Esophagus muscularis mucosa (tissue), 4 donors: ENCODE measurements at regions not wholly inside any gene's neighbourhood (a gene's known extent, or its start where the extent isn't known, plus 50 kb on each side); places are given as distances from the start of the nearest gene placed in this dataset.

Source experiments
- EP300 ChIP-seq: sonication (generic); formaldehyde crosslinking; IDR thresholded peaks from one replicate; pipeline ENCODE4 v1.6.1; 2017; ENCODE audit warnings: antibody characterized with exemption
- POLR2A ChIP-seq: fragments of 450-650 bp; IDR thresholded peaks from one replicate; pipeline ENCODE4 v1.6.1; 2017; ENCODE audit warnings: antibody characterized with exemption, moderate library complexity, mild to moderate bottlenecking, low read depth
- POLR2AphosphoS5 ChIP-seq, 2 donors: sonication (generic); formaldehyde crosslinking; IDR thresholded peaks; one replicate each; pipeline ENCODE4 v1.6.1; 2017; ENCODE audit warnings: antibody characterized with exemption in 2 of 2
- TF ChIP-seq, protein P1 (sequence below), 3 experiments: fragments of 200-600 bp in 2 of 3; fragments of 450-650 bp in 1 of 3; sonication (generic) in 2 of 3; IDR thresholded peaks; one replicate each; pipeline ENCODE4 v1.5.1; 2017 to 2019; ENCODE audit warnings: antibody characterized with exemption in 3 of 3, mild to moderate bottlenecking in 2 of 3, moderate library complexity in 1 of 3

DNA sequence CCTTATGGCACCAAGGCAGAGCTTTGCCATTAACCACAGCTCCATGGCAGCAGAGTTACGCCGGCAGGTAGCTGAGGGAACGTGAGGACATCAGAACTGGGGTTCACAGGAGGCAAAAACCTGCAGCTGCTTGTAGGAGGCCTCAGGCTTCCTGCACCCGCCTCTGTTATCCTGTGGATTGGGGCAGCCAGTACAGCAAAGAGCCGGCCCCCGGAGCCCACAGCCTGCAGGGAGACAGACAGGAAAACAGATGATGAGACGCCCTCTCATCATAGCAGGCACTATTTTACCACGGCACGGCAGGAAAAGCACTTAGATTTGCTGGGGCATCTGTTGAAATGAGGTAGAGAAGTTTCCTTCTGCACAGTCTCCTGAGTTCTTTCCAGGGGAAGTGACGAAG lies 870.3 kb downstream of the TBC1D22A start:
- TF ChIP-seq POLR2A: no peak
- TF ChIP-seq, protein P1, sequence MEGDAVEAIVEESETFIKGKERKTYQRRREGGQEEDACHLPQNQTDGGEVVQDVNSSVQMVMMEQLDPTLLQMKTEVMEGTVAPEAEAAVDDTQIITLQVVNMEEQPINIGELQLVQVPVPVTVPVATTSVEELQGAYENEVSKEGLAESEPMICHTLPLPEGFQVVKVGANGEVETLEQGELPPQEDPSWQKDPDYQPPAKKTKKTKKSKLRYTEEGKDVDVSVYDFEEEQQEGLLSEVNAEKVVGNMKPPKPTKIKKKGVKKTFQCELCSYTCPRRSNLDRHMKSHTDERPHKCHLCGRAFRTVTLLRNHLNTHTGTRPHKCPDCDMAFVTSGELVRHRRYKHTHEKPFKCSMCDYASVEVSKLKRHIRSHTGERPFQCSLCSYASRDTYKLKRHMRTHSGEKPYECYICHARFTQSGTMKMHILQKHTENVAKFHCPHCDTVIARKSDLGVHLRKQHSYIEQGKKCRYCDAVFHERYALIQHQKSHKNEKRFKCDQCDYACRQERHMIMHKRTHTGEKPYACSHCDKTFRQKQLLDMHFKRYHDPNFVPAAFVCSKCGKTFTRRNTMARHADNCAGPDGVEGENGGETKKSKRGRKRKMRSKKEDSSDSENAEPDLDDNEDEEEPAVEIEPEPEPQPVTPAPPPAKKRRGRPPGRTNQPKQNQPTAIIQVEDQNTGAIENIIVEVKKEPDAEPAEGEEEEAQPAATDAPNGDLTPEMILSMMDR (IDR thresholded peaks at IDR 0.05): no peak
- TF ChIP-seq EP300: no peak
- TF ChIP-seq POLR2AphosphoS5 (IDR thresholded peaks at IDR 0.05): no peak
